Heart left ventricle (tissue), 13 donors: ENCODE measurements at regions not wholly inside any gene's neighbourhood (a gene's known extent, or its start where the extent isn't known, plus 50 kb on each side); places are given as distances from the start of the nearest gene placed in this dataset.

Experiments used
- POLR2A ChIP-seq, 2 donors: fragments of 450-650 bp; IDR thresholded peaks; one replicate each; pipeline ENCODE4 v1.6.1; 2017; ENCODE audit warnings: antibody characterized with exemption in 2 of 2, mild to moderate bottlenecking in 2 of 2, moderate library complexity in 2 of 2
- TF ChIP-seq, protein P1 (sequence below), 12 donors: fragments of 200-600 bp; sonication (generic) in 4 of 12; IDR thresholded peaks; one replicate each; pipeline versions ENCODE4 v1.5.0 to v1.8.0; 2018 to 2022; ENCODE audit warnings: antibody characterized with exemption in 12 of 12, mild to moderate bottlenecking in 5 of 12
- donor health status: ischemic (EF 13 %, LVEDD 7.1; RV severe dilation, severe dysfunction).
- donor health status: DM: no; HTN: yes; CAD: no.
- donor health status: DM: no; HTN: no; CAD: no.
- donor health status: ischemic (EF 25% LVEDD 6.9; RV normal size, moderate dysfunction).
- donor health status: ischemic (EF 25% LVEDD 5.7; RV mildly dilated, moderate dysfunction).
- donor health status: ischemic (EF 35%, LVEDD 5.7; RV mildly dilated, moderate dysfunction).
- donor health status: nonischemic (EF 11% LVEDD 7.7; RV severe dilation, severe dysfunction).
- donor health status: DM: yes; HTN: yes; CAD: no.
- donor health status: PGD.
- donor health status: ischemic (EF 29% LVEDD 5.4; RV normal size, mild dysfunction).
- donor health status: nonischemic (EF 23%, LVEDD 6.1; RV moderate dilation, normal function).

GRCh38 chr6:8543714-8544113 lies 108.4 kb upstream of the SLC35B3 start:
- TF ChIP-seq POLR2A (IDR thresholded peaks at IDR 0.05): no peak
- TF ChIP-seq, protein P1, sequence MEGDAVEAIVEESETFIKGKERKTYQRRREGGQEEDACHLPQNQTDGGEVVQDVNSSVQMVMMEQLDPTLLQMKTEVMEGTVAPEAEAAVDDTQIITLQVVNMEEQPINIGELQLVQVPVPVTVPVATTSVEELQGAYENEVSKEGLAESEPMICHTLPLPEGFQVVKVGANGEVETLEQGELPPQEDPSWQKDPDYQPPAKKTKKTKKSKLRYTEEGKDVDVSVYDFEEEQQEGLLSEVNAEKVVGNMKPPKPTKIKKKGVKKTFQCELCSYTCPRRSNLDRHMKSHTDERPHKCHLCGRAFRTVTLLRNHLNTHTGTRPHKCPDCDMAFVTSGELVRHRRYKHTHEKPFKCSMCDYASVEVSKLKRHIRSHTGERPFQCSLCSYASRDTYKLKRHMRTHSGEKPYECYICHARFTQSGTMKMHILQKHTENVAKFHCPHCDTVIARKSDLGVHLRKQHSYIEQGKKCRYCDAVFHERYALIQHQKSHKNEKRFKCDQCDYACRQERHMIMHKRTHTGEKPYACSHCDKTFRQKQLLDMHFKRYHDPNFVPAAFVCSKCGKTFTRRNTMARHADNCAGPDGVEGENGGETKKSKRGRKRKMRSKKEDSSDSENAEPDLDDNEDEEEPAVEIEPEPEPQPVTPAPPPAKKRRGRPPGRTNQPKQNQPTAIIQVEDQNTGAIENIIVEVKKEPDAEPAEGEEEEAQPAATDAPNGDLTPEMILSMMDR (IDR thresholded peaks at IDR 0.05): no peak
